Kidney capillary endothelial cell (primary cell): ENCODE measurements at regions not wholly inside any gene's neighbourhood (a gene's known extent, or its start where the extent isn't known, plus 50 kb on each side); places are given as distances from the start of the nearest gene placed in this dataset.

Experiments used
- DNase-seq: peaks from one replicate; pipeline ENCODE4 v3.0.0-alpha.2; 2018; ENCODE audit warnings: low spot score

- DNase-seq: no peak
These were observed 58.8 kb upstream of the DYNAP start for GRCh38 chr18:54532222-54532621.

GRCh38 chr18:54532962-54533361 is 58.1 kb upstream of the DYNAP start:
- no peak for DNase-seq
